GM15510 (cell line): ENCODE measurements at regions not wholly inside any gene's neighbourhood (a gene's known extent, or its start where the extent isn't known, plus 50 kb on each side); places are given as distances from the start of the nearest gene placed in this dataset.

Experiments used
- POLR2A ChIP-seq: IDR thresholded peaks from 3 replicates; pipeline ENCODE4 v1.6.1; 2011; ENCODE audit warnings: borderline replicate concordance; ENCODE audit not compliant: insufficient read length; ENCODE audit errors: extremely low read depth

- no peak for TF ChIP-seq POLR2A
Observed at GRCh38 chr7:66507764-66508296, 120.9 kb upstream of the KCTD7 start.

GRCh38 chr7:66508431-66508830 lies 120.2 kb upstream of the KCTD7 start:
- TF ChIP-seq POLR2A: no peak

GRCh38 chr7:66514050-66514449 lies 114.6 kb upstream of the KCTD7 start:
- no peak for TF ChIP-seq POLR2A

- TF ChIP-seq POLR2A: no peak
Observed at GRCh38 chr7:66517212-66517909, 111.3 kb upstream of the KCTD7 start.

GRCh38 chr7:66518151-66518691 lies 110.5 kb upstream of the KCTD7 start:
- no peak for TF ChIP-seq POLR2A

GRCh38 chr7:66521675-66522074 lies 107.0 kb upstream of the KCTD7 start:
- no peak for TF ChIP-seq POLR2A

- TF ChIP-seq POLR2A: peak; percentile 18
Observed at GRCh38 chr7:66522518-66522917, 106.2 kb upstream of the KCTD7 start.

GRCh38 chr7:66523409-66523808 lies 105.3 kb upstream of the KCTD7 start:
- no peak for TF ChIP-seq POLR2A

- TF ChIP-seq POLR2A: no peak
Observed at GRCh38 chr7:66524738-66525137, 103.9 kb upstream of the KCTD7 start.

- TF ChIP-seq POLR2A: no peak
Observed at GRCh38 chr7:66528652-66529051, 100.0 kb upstream of the KCTD7 start.

- no peak for TF ChIP-seq POLR2A
Observed at GRCh38 chr7:66529883-66530610, 98.6 kb upstream of the KCTD7 start.

- TF ChIP-seq POLR2A: no peak
Observed at GRCh38 chr7:66535414-66536329, 93.0 kb upstream of the KCTD7 start.

GRCh38 chr7:66537380-66537779 lies 91.3 kb upstream of the KCTD7 start:
- no peak for TF ChIP-seq POLR2A

- TF ChIP-seq POLR2A: no peak
Observed at GRCh38 chr7:66537876-66538275, 90.8 kb upstream of the KCTD7 start.

- TF ChIP-seq POLR2A: no peak
Observed at GRCh38 chr7:66539264-66539623, 89.4 kb upstream of the KCTD7 start.
